ENCODE measurements at regions not wholly inside any gene's neighbourhood (a gene's known extent, or its start where the extent isn't known, plus 50 kb on each side); places are given as distances from the start of the nearest gene placed in this dataset.

GRCh38 chr2:38464971-38465788 is 88.1 kb upstream of the ATL2 start:
- H3K4me1 ChIP-seq (ENCODE audit: control insufficient read depth, extremely low read depth, insufficient read depth, low read length): no peaks in the 10 kb centered on the region
- no TSS peak for BruUV-seq (replicated peaks)
- no peak for FAIRE-seq
- no peak for TF ChIP-seq CTCF (IDR thresholded peaks at IDR 0.05; ENCODE audit: extremely low read depth in 1 of 2, insufficient read depth in 1 of 2, low read depth in 1 of 2, low read length in 2 of 2)
- no peak for TF ChIP-seq FOS (IDR thresholded peaks at IDR 0.05; ENCODE audit: borderline replicate concordance, insufficient read depth, low read length)
- no peak for TF ChIP-seq MYC (IDR thresholded peaks at IDR 0.05; ENCODE audit: low read depth, low read length)
- no peak for TF ChIP-seq GATA2 (IDR thresholded peaks at IDR 0.05; ENCODE audit: insufficient read depth, insufficient read length, low read depth, low read length)
- TF ChIP-seq MAX (IDR thresholded peaks at IDR 0.05; ENCODE audit: insufficient read depth, insufficient read length): no peak
- no peak for TF ChIP-seq POLR2AphosphoS5 (IDR thresholded peaks at IDR 0.05; ENCODE audit: insufficient read depth, low read depth, low read length)
- TF ChIP-seq POLR2A (IDR thresholded peaks at IDR 0.05; ENCODE audit: low read depth, low read length): no peak
- no peak for TF ChIP-seq EZH2 (IDR thresholded peaks at IDR 0.05; ENCODE audit: borderline replicate concordance, low read depth, low read length, severe bottlenecking)
- no peak for TF ChIP-seq JUN (IDR thresholded peaks at IDR 0.05; ENCODE audit: borderline replicate concordance, insufficient read depth, insufficient read length, low read depth)
- ChIA-PET CTCF (interaction anchor here (0.6 to 5.3 kb wide), 8 partner anchors 11 to 161 kb away, joined by 3 to 68 read pairs (median 4); partner anchors contain the start of gene ATL2), POLR2A (no interaction called here)
- no peaks in the 10 kb centered on the region for H4K20me1 ChIP-seq (replicated peaks; ENCODE audit: control insufficient read depth, extremely low read depth, insufficient read depth, low read length)
- no peaks in the 10 kb centered on the region for H3K79me2 ChIP-seq (ENCODE audit: control insufficient read depth, insufficient read depth, low read length)
- H3K27me3 ChIP-seq (ENCODE audit: control insufficient read depth in 2 of 2, insufficient read depth in 2 of 2, low read length in 2 of 2): peaks cover 2 to 3% of the 10 kb centered on the region in 2 experiments
- no peak overlapping the region for H2AFZ ChIP-seq (ENCODE audit: low read depth, low read length)
- H3K9me3 ChIP-seq (replicated peaks; ENCODE audit: control insufficient read depth, insufficient read depth, low read length): no peaks in the 10 kb centered on the region
- intact Hi-C loops (cut with micrococcal nuclease) (loop anchor here (5.0 kb wide), 1 partner anchor 148 kb away; no protein-coding TSS in a partner anchor), dilution Hi-C loops (cut with MboI; ENCODE audit: extremely low pct_ligation_motif_present, low sequenced_read_pairs) (no loop called here)
- DNase-seq (ENCODE audit: low read depth, low spot score): no peak
- no peaks in the 10 kb centered on the region for H3K36me3 ChIP-seq (ENCODE audit: control insufficient read depth in 2 of 2, extremely low read depth in 1 of 2, insufficient read depth in 2 of 2, low read length in 2 of 2)
- no peak overlapping the region for H3K4me3 ChIP-seq (replicated peaks in 1 of 3; ENCODE audit: insufficient read depth in 1 of 3, low read depth in 1 of 3, low read length in 3 of 3)
- no peak overlapping the region for H3K9ac ChIP-seq (replicated peaks; ENCODE audit: extremely low read depth, insufficient read depth, low read length)
- no peak overlapping the region for H3K27ac ChIP-seq (ENCODE audit: insufficient read depth, low read depth, low read length)
- H3K4me2 ChIP-seq (ENCODE audit: insufficient read depth, low read length): no peak overlapping the region
- no peaks in the 10 kb centered on the region for H3K9me1 ChIP-seq (replicated peaks; ENCODE audit: control insufficient read depth, extremely low read depth, insufficient read depth, low read length)
